Dendritic cell treated with granulocyte-macrophage colony-stimulating factor and Interleukin-4, amounts not matched to agents 40 ng/mL and 50 ng/mL, for 4 days (primary cell): ENCODE measurements at regions not wholly inside any gene's neighbourhood (a gene's known extent, or its start where the extent isn't known, plus 50 kb on each side); places are given as distances from the start of the nearest gene placed in this dataset.

Experiments used
- H3K27ac Mint-ChIP-seq: one replicate; pipeline ENCODE4 v1.8.0; 2022; ENCODE audit warnings: mild to moderate bottlenecking, mixed read lengths
- H3K27me3 Mint-ChIP-seq: one replicate; pipeline ENCODE4 v1.8.0; 2022; ENCODE audit warnings: mild to moderate bottlenecking, mixed read lengths
- H3K36me3 Mint-ChIP-seq: one replicate; pipeline ENCODE4 v1.8.0; 2022; ENCODE audit warnings: low read depth, mixed read lengths
- H3K4me1 Mint-ChIP-seq: one replicate; pipeline ENCODE4 v1.8.0; 2022; ENCODE audit warnings: low read depth, mixed read lengths
- H3K4me3 Mint-ChIP-seq: one replicate; pipeline ENCODE4 v1.8.0; 2022; ENCODE audit warnings: mild to moderate bottlenecking, moderate library complexity, mixed read lengths
- H3K9me3 Mint-ChIP-seq: one replicate; pipeline ENCODE4 v1.8.0; 2022; ENCODE audit warnings: mixed read lengths
- intact Hi-C: fragments of 100-400 bp; cut with micrococcal nuclease; formaldehyde crosslinking; loops from one replicate; pipeline ENCODE4 v1.15.0; 2022

GRCh38 chr9:6090277-6091210 is 75.1 kb upstream of the RANBP6 start:
- no peaks in the 10 kb centered on the region for H3K4me1 Mint-ChIP-seq
- intact Hi-C loops, result no loop called here
- peaks cover 6% of the 10 kb centered on the region for H3K27me3 Mint-ChIP-seq
- no peaks in the 10 kb centered on the region for H3K36me3 Mint-ChIP-seq
- H3K9me3 Mint-ChIP-seq, result no peaks in the 10 kb centered on the region
- H3K4me3 Mint-ChIP-seq, result no peak overlapping the region
- no peak overlapping the region for H3K27ac Mint-ChIP-seq

- Mint-ChIP-seq H3K36me3 (no peaks in the 10 kb centered on the region), H3K27me3 (peaks cover 3% of the 10 kb centered on the region), H3K4me3 (no peak overlapping the region), H3K27ac (no peak overlapping the region), H3K4me1 (no peaks in the 10 kb centered on the region), H3K9me3 (no peaks in the 10 kb centered on the region)
- intact Hi-C loops, result no loop called here
Measured at GRCh38 chr9:6089300-6089699, 73.9 kb upstream of the RANBP6 start.

- no peak overlapping the region for H3K27ac Mint-ChIP-seq
- no peaks in the 10 kb centered on the region for H3K9me3 Mint-ChIP-seq
- intact Hi-C loops, result no loop called here
- H3K4me1 Mint-ChIP-seq, result no peaks in the 10 kb centered on the region
- no peaks in the 10 kb centered on the region for H3K36me3 Mint-ChIP-seq
- peaks cover 2% of the 10 kb centered on the region for H3K27me3 Mint-ChIP-seq
- no peak overlapping the region for H3K4me3 Mint-ChIP-seq
Measured at GRCh38 chr9:6086006-6086655, 70.7 kb upstream of the RANBP6 start.

GRCh38 chr9:6080154-6080716 is 64.8 kb upstream of the RANBP6 start:
- Mint-ChIP-seq H3K36me3 (no peaks in the 10 kb centered on the region), H3K4me3 (peak overlapping the region; percentile 73), H3K27me3 (peaks cover 3% of the 10 kb centered on the region), H3K9me3 (no peaks in the 10 kb centered on the region), H3K27ac (peak overlapping the region; percentile 76), H3K4me1 (peaks cover 29% of the 10 kb centered on the region)
- intact Hi-C loops, result no loop called here

- intact Hi-C loops, result no loop called here
- no peaks in the 10 kb centered on the region for H3K36me3 Mint-ChIP-seq
- H3K27me3 Mint-ChIP-seq, result peaks cover 3% of the 10 kb centered on the region
- H3K9me3 Mint-ChIP-seq, result no peaks in the 10 kb centered on the region
- peaks cover 31% of the 10 kb centered on the region for H3K4me1 Mint-ChIP-seq
- peak overlapping the region; percentile 76 for H3K27ac Mint-ChIP-seq
- peak overlapping the region; percentile 21 for H3K4me3 Mint-ChIP-seq
Measured at GRCh38 chr9:6079386-6079785, 64.0 kb upstream of the RANBP6 start.

- H3K36me3 Mint-ChIP-seq, result no peaks in the 10 kb centered on the region
- H3K9me3 Mint-ChIP-seq, result no peaks in the 10 kb centered on the region
- no peak overlapping the region for H3K27ac Mint-ChIP-seq
- peaks cover 3% of the 10 kb centered on the region for H3K27me3 Mint-ChIP-seq
- peaks cover 31% of the 10 kb centered on the region for H3K4me1 Mint-ChIP-seq
- intact Hi-C loops, result no loop called here
- H3K4me3 Mint-ChIP-seq, result no peak overlapping the region
Measured at GRCh38 chr9:6078382-6079105, 63.1 kb upstream of the RANBP6 start.

GRCh38 chr9:6076851-6077250 is 61.4 kb upstream of the RANBP6 start:
- peaks cover 3% of the 10 kb centered on the region for H3K27me3 Mint-ChIP-seq
- no peak overlapping the region for H3K4me3 Mint-ChIP-seq

GRCh38 chr9:6073731-6074130 is 58.3 kb upstream of the RANBP6 start:
- peaks cover 20% of the 10 kb centered on the region for H3K9me3 Mint-ChIP-seq
- intact Hi-C loops, result no loop called here
- no peaks in the 10 kb centered on the region for H3K27me3 Mint-ChIP-seq
- H3K36me3 Mint-ChIP-seq, result no peaks in the 10 kb centered on the region
- H3K4me1 Mint-ChIP-seq, result peaks cover 35% of the 10 kb centered on the region
- no peak overlapping the region for H3K4me3 Mint-ChIP-seq
- no peak overlapping the region for H3K27ac Mint-ChIP-seq

More at GRCh38 chr9:6076851-6077250, 61.4 kb upstream of the RANBP6 start:
- Mint-ChIP-seq H3K36me3 (no peaks in the 10 kb centered on the region), H3K4me1 (peaks cover 41% of the 10 kb centered on the region), H3K27ac (no peak overlapping the region), H3K9me3 (peaks cover 11% of the 10 kb centered on the region)
- intact Hi-C loops, result no loop called here

GRCh38 chr9:6072865-6073264 is 57.4 kb upstream of the RANBP6 start:
- Mint-ChIP-seq H3K36me3 (no peaks in the 10 kb centered on the region), H3K4me3 (peak overlapping the region; percentile 10), H3K27ac (peak overlapping the region; percentile 38), H3K27me3 (no peaks in the 10 kb centered on the region), H3K9me3 (peaks cover 20% of the 10 kb centered on the region), H3K4me1 (peaks cover 33% of the 10 kb centered on the region)
- intact Hi-C loops, result no loop called here

GRCh38 chr9:6072453-6072852 is 57.0 kb upstream of the RANBP6 start:
- no peaks in the 10 kb centered on the region for H3K27me3 Mint-ChIP-seq
- H3K4me3 Mint-ChIP-seq, result no peak overlapping the region
- H3K9me3 Mint-ChIP-seq, result peaks cover 20% of the 10 kb centered on the region
- peaks cover 33% of the 10 kb centered on the region for H3K4me1 Mint-ChIP-seq
- H3K36me3 Mint-ChIP-seq, result no peaks in the 10 kb centered on the region
- intact Hi-C loops, result no loop called here
- peak overlapping the region; percentile 38 for H3K27ac Mint-ChIP-seq

- intact Hi-C loops, result no loop called here
Measured at GRCh38 chr9:6068983-6069382, 53.6 kb upstream of the RANBP6 start.

GRCh38 chr9:6067426-6067825 is 52.0 kb upstream of the RANBP6 start:
- Mint-ChIP-seq H3K9me3 (peaks cover 10% of the 10 kb centered on the region), H3K27me3 (no peaks in the 10 kb centered on the region), H3K4me3 (no peak overlapping the region), H3K4me1 (peaks cover 13% of the 10 kb centered on the region), H3K27ac (no peak overlapping the region), H3K36me3 (no peaks in the 10 kb centered on the region)
- intact Hi-C loops, result no loop called here

More at GRCh38 chr9:6068983-6069382, 53.6 kb upstream of the RANBP6 start:
- H3K36me3 Mint-ChIP-seq, result no peaks in the 10 kb centered on the region
- H3K4me1 Mint-ChIP-seq, result peaks cover 22% of the 10 kb centered on the region
- H3K27me3 Mint-ChIP-seq, result no peaks in the 10 kb centered on the region
- no peak overlapping the region for H3K4me3 Mint-ChIP-seq
- H3K9me3 Mint-ChIP-seq, result peaks cover 20% of the 10 kb centered on the region
- peak overlapping the region; percentile 57 for H3K27ac Mint-ChIP-seq
